ENCODE measurements at regions not wholly inside any gene's neighbourhood (a gene's known extent, or its start where the extent isn't known, plus 50 kb on each side); places are given as distances from the start of the nearest gene placed in this dataset.

GRCh38 chr7:69272101-69272500 lies 326.2 kb upstream of the AUTS2 start:
- ChIA-PET POLR2A (ENCODE audit: low non-redundant PET) (no interaction called here), CTCF (no interaction called here)
- no peak for DNase-seq (ENCODE audit: low spot score)
- Histone ChIP-seq H3K4me1 (ENCODE audit: insufficient read depth, low read length, poor library complexity, severe bottlenecking) (no peaks in the 10 kb centered on the region), H3K9me3 (ENCODE audit: low read depth, low read length, poor library complexity, severe bottlenecking) (no peaks in the 10 kb centered on the region), H3K27ac (ENCODE audit: low read depth, low read length, poor library complexity, severe bottlenecking) (no peak overlapping the region), H3K27me3 (replicated peaks; ENCODE audit: insufficient read depth, low read depth, low read length, poor library complexity) (no peaks in the 10 kb centered on the region), H3K36me3 (ENCODE audit: insufficient read depth, low read length, poor library complexity, severe bottlenecking) (no peaks in the 10 kb centered on the region), H3K4me3 (ENCODE audit: low read depth, low read length, poor library complexity, severe bottlenecking) (no peak overlapping the region)
- intact Hi-C loops (cut with micrococcal nuclease; ENCODE audit: unreplicated experiment): no loop called here
- TF ChIP-seq CTCF (conservative IDR thresholded peaks at IDR 0.05; ENCODE audit: low read depth, low read length) (no peak), EZH2 (IDR thresholded peaks at IDR 0.05; ENCODE audit: borderline replicate concordance, low read depth, low read length, poor library complexity, severe bottlenecking) (no peak)
- BruUV-seq (replicated peaks): no TSS peak

GRCh38 chr7:69276011-69276729 lies 322.1 kb upstream of the AUTS2 start:
- H3K4me1 ChIP-seq (ENCODE audit: insufficient read depth, low read length, poor library complexity, severe bottlenecking): no peaks in the 10 kb centered on the region
- BruUV-seq (replicated peaks): no TSS peak
- H3K27me3 ChIP-seq (replicated peaks; ENCODE audit: insufficient read depth, low read depth, low read length, poor library complexity): no peaks in the 10 kb centered on the region
- intact Hi-C loops (cut with micrococcal nuclease; ENCODE audit: unreplicated experiment): no loop called here
- TF ChIP-seq EZH2 (IDR thresholded peaks at IDR 0.05; ENCODE audit: borderline replicate concordance, low read depth, low read length, poor library complexity, severe bottlenecking) (no peak), CTCF (conservative IDR thresholded peaks at IDR 0.05; ENCODE audit: low read depth, low read length) (no peak)
- H3K27ac ChIP-seq (ENCODE audit: low read depth, low read length, poor library complexity, severe bottlenecking): no peak overlapping the region
- H3K4me3 ChIP-seq (ENCODE audit: low read depth, low read length, poor library complexity, severe bottlenecking): no peak overlapping the region
- ChIA-PET CTCF (no interaction called here), POLR2A (ENCODE audit: low non-redundant PET) (no interaction called here)
- DNase-seq (ENCODE audit: low spot score): no peak
- no peaks in the 10 kb centered on the region for H3K9me3 ChIP-seq (ENCODE audit: low read depth, low read length, poor library complexity, severe bottlenecking)
- no peaks in the 10 kb centered on the region for H3K36me3 ChIP-seq (ENCODE audit: insufficient read depth, low read length, poor library complexity, severe bottlenecking)

GRCh38 chr7:69277366-69277765 lies 320.9 kb upstream of the AUTS2 start:
- Histone ChIP-seq H3K9me3 (ENCODE audit: low read depth, low read length, poor library complexity, severe bottlenecking) (no peaks in the 10 kb centered on the region), H3K27me3 (replicated peaks; ENCODE audit: insufficient read depth, low read depth, low read length, poor library complexity) (no peaks in the 10 kb centered on the region), H3K4me1 (ENCODE audit: insufficient read depth, low read length, poor library complexity, severe bottlenecking) (no peaks in the 10 kb centered on the region), H3K4me3 (ENCODE audit: low read depth, low read length, poor library complexity, severe bottlenecking) (no peak overlapping the region), H3K27ac (ENCODE audit: low read depth, low read length, poor library complexity, severe bottlenecking) (no peak overlapping the region), H3K36me3 (ENCODE audit: insufficient read depth, low read length, poor library complexity, severe bottlenecking) (no peaks in the 10 kb centered on the region)
- no peak for DNase-seq (ENCODE audit: low spot score)
- no TSS peak for BruUV-seq (replicated peaks)
- no peak for TF ChIP-seq EZH2 (IDR thresholded peaks at IDR 0.05; ENCODE audit: borderline replicate concordance, low read depth, low read length, poor library complexity, severe bottlenecking)
- TF ChIP-seq CTCF (conservative IDR thresholded peaks at IDR 0.05; ENCODE audit: low read depth, low read length): no peak
- ChIA-PET CTCF (no interaction called here), POLR2A (ENCODE audit: low non-redundant PET) (interaction anchor here (0.7 kb wide), 1 partner anchor 231 kb away, joined by 5 read pairs; no protein-coding TSS in a partner anchor)
- intact Hi-C loops (cut with micrococcal nuclease; ENCODE audit: unreplicated experiment): no loop called here

Measured in A673 (cell line).